HG02852 (cell line): ENCODE measurements at regions not wholly inside any gene's neighbourhood (a gene's known extent, or its start where the extent isn't known, plus 50 kb on each side); places are given as distances from the start of the nearest gene placed in this dataset.
"Not testable (repeated sequence)": the region's sequence is repeated elsewhere in the genome, so short reads cannot be mapped to it uniquely, and the experiment has no call there.

Experiments used
- ATAC-seq: cut with Tn5 transposase; IDR thresholded peaks from one replicate; pipeline ENCODE4 v1.9.1; 2021; ENCODE audit warnings: mild to moderate bottlenecking, moderate library complexity; ENCODE audit not compliant: unreplicated experiment

- no peak for ATAC-seq
These were observed 746.4 kb downstream of the SLC4A3 start for GRCh38 chr2:220373878-220374277.

GRCh38 chr2:220374282-220374681, 746.9 kb downstream of the SLC4A3 start:
- ATAC-seq = no peak

- ATAC-seq = no peak
These were observed 750.2 kb downstream of the SLC4A3 start for GRCh38 chr2:220377482-220378155.

- ATAC-seq = not testable (repeated sequence)
These were observed 760.3 kb downstream of the SLC4A3 start for GRCh38 chr2:220387758-220388157.

GRCh38 chr2:220393711-220394110, 766.3 kb downstream of the SLC4A3 start:
- no peak for ATAC-seq

GRCh38 chr2:220394433-220394832, 767.0 kb downstream of the SLC4A3 start:
- no peak for ATAC-seq

GRCh38 chr2:220396287-220396686, 768.9 kb downstream of the SLC4A3 start:
- no peak for ATAC-seq

GRCh38 chr2:220410296-220410695, 782.9 kb downstream of the SLC4A3 start:
- no peak for ATAC-seq

GRCh38 chr2:220417503-220417902, 790.1 kb downstream of the SLC4A3 start:
- no peak for ATAC-seq

GRCh38 chr2:220419647-220420046, 792.2 kb downstream of the SLC4A3 start:
- no peak for ATAC-seq

GRCh38 chr2:220420820-220421219, 793.4 kb downstream of the SLC4A3 start:
- ATAC-seq = no peak

- no peak for ATAC-seq
These were observed 795.2 kb downstream of the SLC4A3 start for GRCh38 chr2:220422676-220423075.

GRCh38 chr2:220424561-220424960, 797.1 kb downstream of the SLC4A3 start:
- no peak for ATAC-seq

GRCh38 chr2:220432645-220433044, 805.2 kb downstream of the SLC4A3 start:
- peak; percentile 83 for ATAC-seq

GRCh38 chr2:220433131-220433530, 805.7 kb downstream of the SLC4A3 start:
- no peak for ATAC-seq

- ATAC-seq = no peak
These were observed 807.0 kb downstream of the SLC4A3 start for GRCh38 chr2:220434385-220434784.

- no peak for ATAC-seq
These were observed 810.5 kb downstream of the SLC4A3 start for GRCh38 chr2:220437938-220438337.

GRCh38 chr2:220440731-220441130, 813.3 kb downstream of the SLC4A3 start:
- no peak for ATAC-seq

- ATAC-seq = no peak
These were observed 814.0 kb downstream of the SLC4A3 start for GRCh38 chr2:220441404-220441803.

GRCh38 chr2:220442012-220442411, 814.6 kb downstream of the SLC4A3 start:
- no peak for ATAC-seq

GRCh38 chr2:220445429-220446105, 818.1 kb downstream of the SLC4A3 start:
- no peak for ATAC-seq

- no peak for ATAC-seq
These were observed 818.8 kb downstream of the SLC4A3 start for GRCh38 chr2:220446106-220446712.
